ENCODE measurements at regions not wholly inside any gene's neighbourhood (a gene's known extent, or its start where the extent isn't known, plus 50 kb on each side); places are given as distances from the start of the nearest gene placed in this dataset.

DNA sequence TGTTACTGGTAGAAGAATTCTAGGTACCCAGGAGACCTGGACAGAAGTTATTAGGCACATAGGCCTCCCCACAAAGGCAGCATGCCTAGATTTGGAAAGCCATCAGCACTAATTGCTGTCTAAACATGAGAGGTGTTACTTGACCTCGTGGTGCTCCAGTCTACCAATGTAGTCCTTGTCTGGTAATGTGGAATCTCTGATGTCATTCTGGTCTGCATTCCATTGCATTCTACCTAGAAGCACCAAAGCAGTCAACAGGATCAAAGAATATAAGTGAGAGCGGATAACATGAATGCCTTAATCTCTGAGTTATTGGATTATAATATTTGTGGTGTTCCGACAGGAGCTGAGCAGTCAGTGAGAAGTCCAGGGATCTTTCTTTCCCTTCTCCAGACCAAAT lies 175.2 kb downstream of the PSAT1 start:
- ChIA-PET POLR2A (no interaction called here), CTCF (no interaction called here)
- TF ChIP-seq TARDBP (IDR thresholded peaks at IDR 0.05) (no peak), ZNF384 (IDR thresholded peaks at IDR 0.05) (no peak), SP1 (IDR thresholded peaks at IDR 0.05) (no peak), FOXK2 (IDR thresholded peaks at IDR 0.05) (no peak), ELF4 (IDR thresholded peaks at IDR 0.05) (no peak), LEF1 (IDR thresholded peaks at IDR 0.05; ENCODE audit: borderline replicate concordance) (no peak), NFRKB (IDR thresholded peaks at IDR 0.05) (no peak), L3MBTL2 (conservative IDR thresholded peaks at IDR 0.05) (no peak), HDGF (IDR thresholded peaks at IDR 0.05; ENCODE audit: borderline replicate concordance) (no peak), SUZ12 (IDR thresholded peaks at IDR 0.05) (no peak), FOXA1 (IDR thresholded peaks at IDR 0.05) (no peak), FOXM1 (IDR thresholded peaks at IDR 0.05; ENCODE audit: borderline replicate concordance) (no peak)
- no peak for DNase-seq (ENCODE audit: extremely low spot score)

DNA sequence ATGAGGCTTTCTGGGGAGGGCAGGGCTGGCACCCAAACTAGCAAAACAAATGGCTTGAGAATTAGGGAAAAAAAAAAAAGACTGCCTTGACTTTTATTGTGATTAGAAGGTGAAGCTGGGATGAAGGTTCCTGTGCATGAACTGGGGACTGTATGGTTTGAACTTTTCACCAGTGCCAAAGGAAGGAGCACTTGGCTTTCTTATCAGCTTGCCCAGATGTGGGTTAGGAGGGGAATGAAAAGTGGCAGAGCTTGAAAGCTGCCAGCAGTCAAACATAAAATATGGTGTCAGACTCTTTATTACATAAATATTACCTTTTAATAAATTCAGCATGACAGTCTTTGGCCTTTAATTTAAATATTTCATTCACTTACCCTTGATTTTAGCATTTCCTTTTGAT lies 182.5 kb downstream of the PSAT1 start:
- POLR2A ChIA-PET = no interaction called here
- TF ChIP-seq LEF1 (IDR thresholded peaks at IDR 0.05; ENCODE audit: borderline replicate concordance) (no peak), SP1 (IDR thresholded peaks at IDR 0.05) (no peak), FOXM1 (IDR thresholded peaks at IDR 0.05; ENCODE audit: borderline replicate concordance) (no peak), BHLHE40 (IDR thresholded peaks at IDR 0.05; ENCODE audit: borderline replicate concordance) (no peak), ELF4 (IDR thresholded peaks at IDR 0.05) (no peak), NFRKB (IDR thresholded peaks at IDR 0.05) (no peak)
- TF ChIP-seq, protein P1, sequence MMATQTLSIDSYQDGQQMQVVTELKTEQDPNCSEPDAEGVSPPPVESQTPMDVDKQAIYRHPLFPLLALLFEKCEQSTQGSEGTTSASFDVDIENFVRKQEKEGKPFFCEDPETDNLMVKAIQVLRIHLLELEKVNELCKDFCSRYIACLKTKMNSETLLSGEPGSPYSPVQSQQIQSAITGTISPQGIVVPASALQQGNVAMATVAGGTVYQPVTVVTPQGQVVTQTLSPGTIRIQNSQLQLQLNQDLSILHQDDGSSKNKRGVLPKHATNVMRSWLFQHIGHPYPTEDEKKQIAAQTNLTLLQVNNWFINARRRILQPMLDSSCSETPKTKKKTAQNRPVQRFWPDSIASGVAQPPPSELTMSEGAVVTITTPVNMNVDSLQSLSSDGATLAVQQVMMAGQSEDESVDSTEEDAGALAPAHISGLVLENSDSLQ (IDR thresholded peaks at IDR 0.05) = no peak
- no peak for DNase-seq (ENCODE audit: extremely low spot score)
- CTCF ChIA-PET = no interaction called here

GRCh38 chr9:78486661-78487060 lies 189.7 kb downstream of the PSAT1 start:
- TF ChIP-seq BHLHE40 (IDR thresholded peaks at IDR 0.05; ENCODE audit: borderline replicate concordance) (no peak), ARNT (IDR thresholded peaks at IDR 0.05) (no peak), CTBP1 (IDR thresholded peaks at IDR 0.05; ENCODE audit: borderline replicate concordance) (no peak), SP1 (IDR thresholded peaks at IDR 0.05) (no peak), FOXK2 (IDR thresholded peaks at IDR 0.05) (no peak), FOXM1 (IDR thresholded peaks at IDR 0.05; ENCODE audit: borderline replicate concordance) (no peak), NFRKB (IDR thresholded peaks at IDR 0.05) (no peak), ZNF384 (IDR thresholded peaks at IDR 0.05) (no peak), HDGF (IDR thresholded peaks at IDR 0.05; ENCODE audit: borderline replicate concordance) (no peak), SUZ12 (IDR thresholded peaks at IDR 0.05) (no peak)
- TF ChIP-seq, protein P1 (IDR thresholded peaks at IDR 0.05) = no peak
- DNase-seq (ENCODE audit: extremely low spot score) = no peak
- ChIA-PET POLR2A (no interaction called here), CTCF (no interaction called here)

GRCh38 chr9:78490231-78490630 lies 193.3 kb downstream of the PSAT1 start:
- POLR2A ChIA-PET = no interaction called here
- no peak for DNase-seq (ENCODE audit: extremely low spot score)
- CTCF ChIA-PET = no interaction called here

GRCh38 chr9:78491402-78491801 lies 194.5 kb downstream of the PSAT1 start:
- no peak for DNase-seq (ENCODE audit: extremely low spot score)
- TF ChIP-seq TARDBP (IDR thresholded peaks at IDR 0.05) = no peak
- TF ChIP-seq FOXK2 (IDR thresholded peaks at IDR 0.05) = no peak
- TF ChIP-seq FOXM1 (IDR thresholded peaks at IDR 0.05; ENCODE audit: borderline replicate concordance) = no peak
- no peak for TF ChIP-seq CTBP1 (IDR thresholded peaks at IDR 0.05; ENCODE audit: borderline replicate concordance)
- TF ChIP-seq FOXA1 (IDR thresholded peaks at IDR 0.05) = no peak
- no peak for TF ChIP-seq NFRKB (IDR thresholded peaks at IDR 0.05)
- TF ChIP-seq BHLHE40 (IDR thresholded peaks at IDR 0.05; ENCODE audit: borderline replicate concordance) = no peak
- TF ChIP-seq LEF1 (IDR thresholded peaks at IDR 0.05; ENCODE audit: borderline replicate concordance) = no peak
- TF ChIP-seq SP1 (IDR thresholded peaks at IDR 0.05) = no peak
- CTCF ChIA-PET = no interaction called here
- POLR2A ChIA-PET = no interaction called here

More at GRCh38 chr9:78490231-78490630, 193.3 kb downstream of the PSAT1 start:
- no peak for TF ChIP-seq ARNT (IDR thresholded peaks at IDR 0.05)

GRCh38 chr9:78493166-78493742 lies 196.3 kb downstream of the PSAT1 start:
- POLR2A ChIA-PET = no interaction called here

GRCh38 chr9:78502566-78502965 lies 205.6 kb downstream of the PSAT1 start:
- no peak for DNase-seq (ENCODE audit: extremely low spot score)
- ChIA-PET CTCF (no interaction called here), POLR2A (no interaction called here)
- TF ChIP-seq FOXK2 (IDR thresholded peaks at IDR 0.05) (no peak), LEF1 (IDR thresholded peaks at IDR 0.05; ENCODE audit: borderline replicate concordance) (no peak), SUZ12 (IDR thresholded peaks at IDR 0.05) (no peak), NFRKB (IDR thresholded peaks at IDR 0.05) (no peak), FOXM1 (IDR thresholded peaks at IDR 0.05; ENCODE audit: borderline replicate concordance) (no peak), BHLHE40 (IDR thresholded peaks at IDR 0.05; ENCODE audit: borderline replicate concordance) (no peak), FOXA1 (IDR thresholded peaks at IDR 0.05) (no peak), ARNT (IDR thresholded peaks at IDR 0.05) (no peak), L3MBTL2 (conservative IDR thresholded peaks at IDR 0.05) (no peak), SP1 (IDR thresholded peaks at IDR 0.05) (no peak), ELF4 (IDR thresholded peaks at IDR 0.05) (no peak)
- TF ChIP-seq, protein P1 (IDR thresholded peaks at IDR 0.05) = no peak

More at GRCh38 chr9:78493166-78493742, 196.3 kb downstream of the PSAT1 start:
- TF ChIP-seq ELF4 (IDR thresholded peaks at IDR 0.05) (no peak), L3MBTL2 (conservative IDR thresholded peaks at IDR 0.05) (no peak)
- CTCF ChIA-PET = no interaction called here
- no peak for DNase-seq (ENCODE audit: extremely low spot score)
